Naive thymus-derived CD4-positive, alpha-beta T cell (primary cell): ENCODE measurements at regions not wholly inside any gene's neighbourhood (a gene's known extent, or its start where the extent isn't known, plus 50 kb on each side); places are given as distances from the start of the nearest gene placed in this dataset.
"Not testable (repeated sequence)": the region's sequence is repeated elsewhere in the genome, so short reads cannot be mapped to it uniquely, and the experiment has no call there.

Experiments used
- ATAC-seq: fragments of 150-1000 bp; cut with Tn5 transposase; 2 replicates; pipeline ENCODE4 v1.10.0; 2021; ENCODE audit warnings: mild to moderate bottlenecking, moderate library complexity
- CTCF ChIA-PET: fragments of 350-600 bp; sonication (Branson Sonifier 250); formaldehyde crosslinking; loops from one replicate; lab custom pipeline; 2021; ENCODE audit warnings: antibody characterized with exemption; lab: Charles Lee
- POLR2A ChIA-PET: fragments of 350-600 bp; sonication (Branson Sonifier 250); formaldehyde crosslinking; loops from one replicate; lab custom pipeline; 2021; ENCODE audit warnings: antibody characterized with exemption, inconsistent platforms; lab: Charles Lee
- DNase-seq, 9 donors: peaks; one replicate each; pipeline versions ENCODE4 v3.0.0 to v3.0.0-alpha.2; 2020 to 2022; ENCODE audit warnings: mixed read lengths in 1 of 9
- H3K27ac ChIP-seq: one replicate; pipeline ENCODE4 v1.7.0; 2013; ENCODE audit warnings: mild to moderate bottlenecking, low read depth, low read length, moderate library complexity
- H3K27me3 ChIP-seq, 2 donors: one replicate each; pipeline ENCODE4 v1.7.0; 2013; ENCODE audit warnings: low read length in 2 of 2, mild to moderate bottlenecking in 2 of 2, moderate library complexity in 2 of 2; ENCODE audit not compliant: control insufficient read depth in 2 of 2, insufficient read depth in 2 of 2
- H3K36me3 ChIP-seq, 3 experiments: 1 replicate in 2 of 3; 2 replicates in 1 of 3; pipeline ENCODE4 v1.7.0; 2013; ENCODE audit warnings: low read length in 3 of 3, mild to moderate bottlenecking in 3 of 3, moderate library complexity in 1 of 3; ENCODE audit not compliant: insufficient read depth in 3 of 3, control insufficient read depth in 2 of 3
- H3K4me1 ChIP-seq, 2 donors: one replicate each; pipeline ENCODE4 v1.7.0; 2013; ENCODE audit warnings: low read length in 2 of 2, mild to moderate bottlenecking in 2 of 2, moderate library complexity in 1 of 2; ENCODE audit not compliant: control insufficient read depth in 2 of 2, insufficient read depth in 2 of 2
- H3K4me3 ChIP-seq: 2 replicates; pipeline ENCODE4 v1.7.0; 2013; ENCODE audit warnings: mild to moderate bottlenecking, low read length
- H3K9me3 ChIP-seq, 3 experiments: 1 replicate in 2 of 3; 2 replicates in 1 of 3; pipeline ENCODE4 v1.7.0; 2013; ENCODE audit warnings: low read length in 3 of 3; ENCODE audit not compliant: control insufficient read depth in 2 of 3
- H3K27ac Mint-ChIP-seq, 9 donors: one replicate each; pipeline ENCODE4 v1.8.0; 2020 to 2022; ENCODE audit warnings: mixed read lengths in 9 of 9, mild to moderate bottlenecking in 8 of 9, moderate library complexity in 5 of 9, inconsistent platforms in 2 of 9
- H3K27me3 Mint-ChIP-seq, 5 donors: one replicate each; pipeline ENCODE4 v1.8.0; 2021 to 2022; ENCODE audit warnings: mixed read lengths in 5 of 5, mild to moderate bottlenecking in 1 of 5
- H3K36me3 Mint-ChIP-seq, 5 donors: one replicate each; pipeline ENCODE4 v1.8.0; 2020 to 2022; ENCODE audit warnings: mixed read lengths in 5 of 5, mild to moderate bottlenecking in 3 of 5, inconsistent platforms in 1 of 5
- H3K4me1 Mint-ChIP-seq, 7 donors: one replicate each; pipeline ENCODE4 v1.8.0; 2020 to 2022; ENCODE audit warnings: mixed read lengths in 7 of 7, mild to moderate bottlenecking in 3 of 7, inconsistent platforms in 1 of 7
- H3K4me3 Mint-ChIP-seq, 10 donors: one replicate each; pipeline ENCODE4 v1.8.0; 2020 to 2022; ENCODE audit warnings: mild to moderate bottlenecking in 10 of 10, mixed read lengths in 10 of 10, moderate library complexity in 6 of 10, inconsistent platforms in 2 of 10
- H3K9me3 Mint-ChIP-seq, 11 donors: one replicate each; pipeline ENCODE4 v1.8.0; 2020 to 2022; ENCODE audit warnings: mixed read lengths in 11 of 11, mild to moderate bottlenecking in 4 of 11, inconsistent platforms in 1 of 11, moderate library complexity in 1 of 11
- intact Hi-C, 2 donors: fragments of 100-400 bp; cut with micrococcal nuclease; formaldehyde crosslinking; loops; one replicate each; pipeline ENCODE4 v1.15.1; 2023

DNA sequence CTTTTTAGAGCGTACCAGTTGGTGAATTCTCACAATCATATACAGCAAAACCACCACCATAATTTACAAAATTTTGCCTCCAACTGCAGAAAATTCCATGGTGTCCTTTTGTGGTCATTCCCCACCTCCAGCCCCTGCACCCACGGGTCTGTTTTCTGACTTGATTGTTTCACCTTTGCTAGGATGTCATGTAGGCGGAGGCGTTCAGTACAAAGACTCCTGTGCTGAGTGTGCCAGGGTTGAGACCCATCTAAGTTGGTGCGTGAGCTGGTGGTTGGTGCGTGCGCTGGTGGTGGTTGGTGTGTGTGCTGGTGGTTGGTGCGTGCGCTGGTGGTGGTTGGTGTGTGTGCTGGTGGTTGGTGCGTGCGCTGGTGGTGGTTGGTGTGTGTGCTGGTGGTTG is 162.0 kb upstream of the GSE1 start:
- H3K36me3 Mint-ChIP-seq, H3K27me3 ChIP-seq, H3K27me3 Mint-ChIP-seq, intact Hi-C loops, H3K9me3 ChIP-seq, H3K9me3 Mint-ChIP-seq, H3K27ac ChIP-seq, DNase-seq, H3K4me3 ChIP-seq, H3K36me3 ChIP-seq, ATAC-seq: not testable (repeated sequence)
- Mint-ChIP-seq H3K4me3 (peak overlapping the region in 6 of 10 donors; percentile 11 to 64 (median 46)), H3K4me1 (peaks cover 3 to 62% (median 47%) of the 10 kb centered on the region in 7 donors), H3K27ac (peak overlapping the region in 7 of 9 donors; percentile 14 to 80 (median 66))
- CTCF ChIA-PET, result interaction anchor here (1.1 kb wide), 1 partner anchor 10 kb away, joined by 4 read pairs; no protein-coding TSS in a partner anchor
- POLR2A ChIA-PET, result interaction anchor here (4.1 kb wide), 1 partner anchor 9 kb away, joined by 29 read pairs; no protein-coding TSS in a partner anchor
- peaks cover 31 to 57% of the 10 kb centered on the region in 2 donors for H3K4me1 ChIP-seq

DNA sequence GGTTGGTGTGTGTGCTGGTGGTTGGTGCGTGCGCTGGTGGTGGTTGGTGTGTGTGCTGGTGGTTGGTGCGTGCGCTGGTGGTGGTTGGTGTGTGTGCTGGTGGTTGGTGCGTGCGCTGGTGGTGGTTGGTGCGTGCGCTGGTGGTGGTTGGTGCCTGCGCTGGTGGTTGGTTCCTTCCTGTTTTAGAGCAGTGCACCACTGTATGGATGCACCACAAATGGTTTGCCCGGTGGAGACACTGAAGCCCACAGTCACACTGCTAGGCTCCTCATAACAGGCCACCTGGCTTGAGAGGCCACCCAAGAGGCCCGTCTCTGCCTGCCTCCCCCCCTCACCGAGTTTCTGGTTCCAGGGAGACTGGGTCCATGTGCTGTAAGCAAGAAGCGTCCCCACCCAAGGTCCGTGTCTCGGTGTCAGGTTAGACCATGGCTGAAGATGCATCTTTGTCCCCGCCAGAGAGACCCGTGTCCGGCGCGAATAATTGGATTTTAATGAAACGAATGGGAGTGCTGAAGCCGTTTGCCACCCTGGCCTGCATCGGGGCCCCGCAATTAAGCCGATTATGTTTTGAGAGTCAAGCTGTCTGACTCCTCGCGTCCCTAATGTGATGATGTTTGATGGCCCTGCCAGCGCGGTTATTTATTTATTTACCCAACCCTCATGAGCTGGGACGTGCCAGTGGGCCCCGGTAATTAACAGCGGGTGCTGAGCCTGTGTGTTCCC is 161.3 kb upstream of the GSE1 start:
- Histone ChIP-seq H3K4me3 (no peak overlapping the region), H3K36me3 (no peaks in the 10 kb centered on the region), H3K4me1 (peaks cover 31 to 57% of the 10 kb centered on the region in 2 donors), H3K27ac (no peak overlapping the region), H3K9me3 (no peaks in the 10 kb centered on the region), H3K27me3 (no peaks in the 10 kb centered on the region)
- H3K27ac Mint-ChIP-seq, result peak overlapping the region in 5 of 9 donors; percentile 29 to 72 (median 44)
- H3K4me3 Mint-ChIP-seq, result peak overlapping the region in 2 of 10 donors; percentile 25 to 57
- no peak for ATAC-seq
- ChIA-PET CTCF (no interaction called here), POLR2A (interaction anchor here (4.1 kb wide), 1 partner anchor 8 kb away, joined by 29 read pairs; no protein-coding TSS in a partner anchor)
- no peak for DNase-seq
- no peaks in the 10 kb centered on the region for H3K36me3 Mint-ChIP-seq
- H3K4me1 Mint-ChIP-seq, result peaks cover 3 to 56% (median 46%) of the 10 kb centered on the region in 7 donors
- peaks cover 0 to 2% (median 0%) of the 10 kb centered on the region in 5 donors for H3K27me3 Mint-ChIP-seq
- intact Hi-C loops, result no loop called here
- H3K9me3 Mint-ChIP-seq, result no peaks in the 10 kb centered on the region

GRCh38 chr16:85452364-85453193 is 160.5 kb upstream of the GSE1 start:
- Mint-ChIP-seq H3K27ac (peak overlapping the region in 4 of 9 donors; percentile 25 to 72 (median 53)), H3K27me3 (peaks cover 0 to 2% (median 0%) of the 10 kb centered on the region in 5 donors), H3K36me3 (no peaks in the 10 kb centered on the region), H3K4me3 (peak overlapping the region in 1 of 10 donors; percentile 12), H3K4me1 (peaks cover 3 to 48% (median 40%) of the 10 kb centered on the region in 7 donors), H3K9me3 (no peaks in the 10 kb centered on the region)
- POLR2A ChIA-PET, result interaction anchor here (1.4 kb wide), 1 partner anchor 163 kb away, joined by 3 read pairs; no protein-coding TSS in a partner anchor
- no peak for DNase-seq
- no peak overlapping the region for H3K27ac ChIP-seq
- no peaks in the 10 kb centered on the region for H3K9me3 ChIP-seq
- CTCF ChIA-PET, result interaction anchor here (0.8 kb wide), 1 partner anchor 155 kb away, joined by 3 read pairs; no protein-coding TSS in a partner anchor
- no peak overlapping the region for H3K4me3 ChIP-seq
- no peaks in the 10 kb centered on the region for H3K36me3 ChIP-seq
- no peak for ATAC-seq
- H3K27me3 ChIP-seq, result no peaks in the 10 kb centered on the region
- intact Hi-C loops, result no loop called here
- H3K4me1 ChIP-seq, result peaks cover 31 to 51% of the 10 kb centered on the region in 2 donors

DNA sequence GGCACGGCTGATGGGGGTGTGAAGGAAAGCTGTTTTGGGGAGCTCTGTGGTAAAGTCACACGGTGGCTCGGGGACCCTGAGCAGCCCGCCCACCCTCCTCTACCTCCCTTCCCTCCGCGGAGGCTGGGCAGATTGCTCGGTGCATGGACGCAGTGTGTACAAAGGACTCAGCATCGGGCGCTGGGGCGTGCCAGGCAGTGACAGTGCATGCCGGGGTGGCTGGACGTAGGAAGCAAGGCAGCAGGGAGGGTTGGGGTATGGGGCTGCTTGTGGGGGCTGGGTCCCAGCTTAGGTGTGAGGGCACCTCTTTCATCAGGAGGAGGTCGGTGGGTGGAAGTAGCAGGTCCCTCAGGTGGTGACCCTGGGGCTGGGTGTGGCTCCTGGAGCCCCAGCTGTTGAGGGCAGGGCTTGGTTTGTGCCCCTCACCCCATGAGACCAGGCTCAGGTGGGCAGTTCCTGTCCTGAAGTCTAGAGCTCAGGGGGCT is 159.9 kb upstream of the GSE1 start:
- Mint-ChIP-seq H3K4me1 (peaks cover 3 to 42% (median 33%) of the 10 kb centered on the region in 7 donors), H3K27ac (peak overlapping the region in 2 of 9 donors; percentile 53), H3K27me3 (peaks cover 0 to 2% (median 0%) of the 10 kb centered on the region in 5 donors), H3K36me3 (no peaks in the 10 kb centered on the region), H3K9me3 (no peaks in the 10 kb centered on the region), H3K4me3 (no peak overlapping the region)
- no peak overlapping the region for H3K4me3 ChIP-seq
- no peaks in the 10 kb centered on the region for H3K27me3 ChIP-seq
- H3K4me1 ChIP-seq, result peaks cover 24 to 44% of the 10 kb centered on the region in 2 donors
- no peak overlapping the region for H3K27ac ChIP-seq
- no peaks in the 10 kb centered on the region for H3K36me3 ChIP-seq
- H3K9me3 ChIP-seq, result no peaks in the 10 kb centered on the region
- POLR2A ChIA-PET, result interaction anchor here (0.7 to 1.4 kb wide), 2 partner anchors 13 to 163 kb away, joined by 3 read pairs; no protein-coding TSS in a partner anchor
- CTCF ChIA-PET, result interaction anchor here (0.8 kb wide), 1 partner anchor 154 kb away, joined by 3 read pairs; no protein-coding TSS in a partner anchor
- DNase-seq, result no peak
- intact Hi-C loops, result no loop called here
- no peak for ATAC-seq

- H3K27ac Mint-ChIP-seq, result no peak overlapping the region
Measured at GRCh38 chr16:85453703-85454102, 159.4 kb upstream of the GSE1 start.

More at GRCh38 chr16:85453703-85454102, 159.4 kb upstream of the GSE1 start:
- CTCF ChIA-PET, result no interaction called here
- Histone ChIP-seq H3K27me3 (no peaks in the 10 kb centered on the region), H3K9me3 (no peaks in the 10 kb centered on the region), H3K4me3 (no peak overlapping the region), H3K4me1 (peaks cover 21 to 40% of the 10 kb centered on the region in 2 donors), H3K27ac (no peak overlapping the region), H3K36me3 (no peaks in the 10 kb centered on the region)
- intact Hi-C loops, result no loop called here
- POLR2A ChIA-PET, result interaction anchor here (0.7 to 1.4 kb wide), 2 partner anchors 13 to 162 kb away, joined by 3 read pairs; no protein-coding TSS in a partner anchor
- no peak for DNase-seq
- Mint-ChIP-seq H3K27me3 (peaks cover 0 to 2% (median 0%) of the 10 kb centered on the region in 5 donors), H3K9me3 (no peaks in the 10 kb centered on the region), H3K36me3 (no peaks in the 10 kb centered on the region), H3K4me1 (peaks cover under 1 to 37% (median 29%) of the 10 kb centered on the region in 7 donors), H3K4me3 (no peak overlapping the region)
- ATAC-seq, result no peak
